Activated CD4-positive, alpha-beta T cell treated with anti-CD3 and anti-CD28 coated beads for 36 hours (primary cell): ENCODE measurements at regions not wholly inside any gene's neighbourhood (a gene's known extent, or its start where the extent isn't known, plus 50 kb on each side); places are given as distances from the start of the nearest gene placed in this dataset.

Experiments used
- ATAC-seq: fragments of 200-7000 bp; cut with Tn5 transposase; one replicate; pipeline ENCODE4 v1.10.0; 2021; ENCODE audit warnings: mild to moderate bottlenecking, moderate library complexity
- CTCF ChIA-PET: fragments of 350-600 bp; sonication (Branson Sonifier 250); formaldehyde crosslinking; loops from one replicate; lab custom pipeline; 2021; ENCODE audit warnings: antibody characterized with exemption; lab: Charles Lee
- POLR2A ChIA-PET: fragments of 350-600 bp; sonication (Branson Sonifier 250); formaldehyde crosslinking; loops from one replicate; lab custom pipeline; 2021; ENCODE audit warnings: antibody characterized with exemption, inconsistent platforms; lab: Charles Lee
- DNase-seq: peaks from one replicate; pipeline ENCODE4 v3.0.0-alpha.2; 2020
- H3K27ac Mint-ChIP-seq: one replicate; pipeline ENCODE4 v1.8.0; 2021; ENCODE audit warnings: mixed read lengths
- H3K27me3 Mint-ChIP-seq: one replicate; pipeline ENCODE4 v1.8.0; 2021; ENCODE audit warnings: mixed read lengths
- H3K36me3 Mint-ChIP-seq: one replicate; pipeline ENCODE4 v1.8.0; 2021; ENCODE audit warnings: low read depth, mixed read lengths
- H3K4me1 Mint-ChIP-seq: one replicate; pipeline ENCODE4 v1.8.0; 2021; ENCODE audit warnings: mixed read lengths
- H3K4me3 Mint-ChIP-seq: one replicate; pipeline ENCODE4 v1.8.0; 2021; ENCODE audit warnings: mild to moderate bottlenecking, moderate library complexity, mixed read lengths
- H3K9me3 Mint-ChIP-seq: one replicate; pipeline ENCODE4 v1.8.0; 2021; ENCODE audit warnings: low read depth, mixed read lengths
- intact Hi-C, 2 experiments: fragments of 100-400 bp; cut with DNase I in 1 of 2; cut with micrococcal nuclease in 1 of 2; formaldehyde crosslinking; loops; one replicate each; pipeline versions ENCODE4 v1.14.2 to v1.15.1; 2022 to 2024; cut with DNase I, micrococcal nuclease

GRCh38 chr11:129658526-129658867, 157.2 kb upstream of the TMEM45B start:
- CTCF ChIA-PET = interaction anchor here (0.7 to 1.2 kb wide), 2 partner anchors 16 to 19 kb away, joined by 3 read pairs; no protein-coding TSS in a partner anchor
- Mint-ChIP-seq H3K4me3 (no peak overlapping the region), H3K9me3 (peaks cover 23% of the 10 kb centered on the region), H3K4me1 (no peaks in the 10 kb centered on the region), H3K36me3 (peaks cover 9% of the 10 kb centered on the region), H3K27me3 (peaks cover 18% of the 10 kb centered on the region), H3K27ac (no peak overlapping the region)
- POLR2A ChIA-PET = no interaction called here
- no peak for DNase-seq
- intact Hi-C loops = no loop called here
- ATAC-seq = no peak

GRCh38 chr11:129680907-129681306, 134.7 kb upstream of the TMEM45B start:
- intact Hi-C loops = no loop called here
- Mint-ChIP-seq H3K9me3 (no peaks in the 10 kb centered on the region), H3K4me3 (no peak overlapping the region), H3K27ac (no peak overlapping the region), H3K27me3 (peaks cover 7% of the 10 kb centered on the region), H3K36me3 (no peaks in the 10 kb centered on the region), H3K4me1 (no peaks in the 10 kb centered on the region)
- POLR2A ChIA-PET = no interaction called here
- ATAC-seq = no peak
- DNase-seq = no peak
- CTCF ChIA-PET = interaction anchor here (0.7 to 2.9 kb wide), 2 partner anchors 14 to 499 kb away, joined by 3 to 12 read pairs; no protein-coding TSS in a partner anchor

GRCh38 chr11:129681344-129682114, 134.1 kb upstream of the TMEM45B start:
- Mint-ChIP-seq H3K9me3 (no peaks in the 10 kb centered on the region), H3K27me3 (peaks cover 5% of the 10 kb centered on the region), H3K4me3 (no peak overlapping the region), H3K36me3 (no peaks in the 10 kb centered on the region), H3K27ac (no peak overlapping the region), H3K4me1 (no peaks in the 10 kb centered on the region)
- ATAC-seq (no peak), DNase-seq (no peak)
- intact Hi-C loops = no loop called here
- CTCF ChIA-PET = interaction anchor here (0.6 to 2.9 kb wide), 4 partner anchors 14 to 796 kb away, joined by 3 to 12 read pairs (median 3); no protein-coding TSS in a partner anchor
- POLR2A ChIA-PET = no interaction called here

GRCh38 chr11:129686269-129686668, 129.4 kb upstream of the TMEM45B start:
- Mint-ChIP-seq H3K27ac (no peak overlapping the region), H3K27me3 (peaks cover 1% of the 10 kb centered on the region), H3K9me3 (no peaks in the 10 kb centered on the region), H3K4me3 (no peak overlapping the region), H3K36me3 (no peaks in the 10 kb centered on the region), H3K4me1 (no peaks in the 10 kb centered on the region)
- ChIA-PET POLR2A (no interaction called here), CTCF (interaction anchor here (1.2 kb wide), 1 partner anchor 11 kb away, joined by 4 read pairs; no protein-coding TSS in a partner anchor)
- DNase-seq = no peak
- ATAC-seq = no peak
- intact Hi-C loops = no loop called here

- ChIA-PET CTCF (interaction anchor here (0.5 kb wide), 1 partner anchor 91 kb away, joined by 3 read pairs; no protein-coding TSS in a partner anchor), POLR2A (no interaction called here)
- peaks cover 5% of the 10 kb centered on the region for H3K4me1 Mint-ChIP-seq
- intact Hi-C loops = no loop called here
- no peaks in the 10 kb centered on the region for H3K9me3 Mint-ChIP-seq
- no peaks in the 10 kb centered on the region for H3K36me3 Mint-ChIP-seq
- H3K27me3 Mint-ChIP-seq = peaks cover 6% of the 10 kb centered on the region
- no peak overlapping the region for H3K27ac Mint-ChIP-seq
- DNase-seq (no peak), ATAC-seq (no peak)
- no peak overlapping the region for H3K4me3 Mint-ChIP-seq
Observed at GRCh38 chr11:129691142-129691541, 124.5 kb upstream of the TMEM45B start.

GRCh38 chr11:129694538-129694937, 121.1 kb upstream of the TMEM45B start:
- Mint-ChIP-seq H3K4me3 (no peak overlapping the region), H3K36me3 (no peaks in the 10 kb centered on the region), H3K27me3 (peaks cover 6% of the 10 kb centered on the region), H3K27ac (no peak overlapping the region), H3K9me3 (no peaks in the 10 kb centered on the region), H3K4me1 (peaks cover 5% of the 10 kb centered on the region)
- DNase-seq (peak; percentile 46), ATAC-seq (no peak)
- ChIA-PET CTCF (interaction anchor here (0.6 to 2.3 kb wide), 9 partner anchors 14 to 960 kb away, joined by 3 to 14 read pairs (median 3); partner anchors contain the start of gene BARX2), POLR2A (interaction anchor here (0.8 kb wide), 1 partner anchor 49 kb away, joined by 3 read pairs; no protein-coding TSS in a partner anchor)
- intact Hi-C loops = no loop called here

- no peak overlapping the region for H3K27ac Mint-ChIP-seq
- no peak overlapping the region for H3K4me3 Mint-ChIP-seq
- peaks cover 6% of the 10 kb centered on the region for H3K27me3 Mint-ChIP-seq
- peaks cover 5% of the 10 kb centered on the region for H3K4me1 Mint-ChIP-seq
- intact Hi-C loops = loop anchor here (1.0 to 5.0 kb wide), 3 partner anchors 318 to 578 kb away; partner anchors contain the start of gene BARX2 (in 1 of the 2)
- ATAC-seq (no peak), DNase-seq (no peak)
- H3K9me3 Mint-ChIP-seq = no peaks in the 10 kb centered on the region
- CTCF ChIA-PET = interaction anchor here (0.6 to 2.3 kb wide), 22 partner anchors 8 to 959 kb away, joined by 3 to 14 read pairs (median 3); partner anchors contain the start of gene BARX2
- POLR2A ChIA-PET = no interaction called here
- H3K36me3 Mint-ChIP-seq = no peaks in the 10 kb centered on the region
Observed at GRCh38 chr11:129694966-129695365, 120.7 kb upstream of the TMEM45B start.

- Mint-ChIP-seq H3K36me3 (no peaks in the 10 kb centered on the region), H3K27ac (peak overlapping the region; percentile 63), H3K4me3 (peak overlapping the region; percentile 53), H3K27me3 (peaks cover 8% of the 10 kb centered on the region), H3K9me3 (no peaks in the 10 kb centered on the region), H3K4me1 (peaks cover 5% of the 10 kb centered on the region)
- DNase-seq = peak; percentile 83
- intact Hi-C loops = loop anchor here (1.0 to 5.0 kb wide), 5 partner anchors 55 to 578 kb away; partner anchors contain the start of gene BARX2 (in 1 of the 2)
- CTCF ChIA-PET = interaction anchor here (0.6 to 2.3 kb wide), 24 partner anchors 8 to 332 kb away, joined by 3 to 14 read pairs (median 3); no protein-coding TSS in a partner anchor
- POLR2A ChIA-PET = no interaction called here
- ATAC-seq = peak; percentile 86
Observed at GRCh38 chr11:129695571-129696308, 119.9 kb upstream of the TMEM45B start.

- H3K4me3 Mint-ChIP-seq = no peak overlapping the region
- intact Hi-C loops = loop anchor here (1.0 to 5.0 kb wide), 5 partner anchors 54 to 579 kb away; partner anchors contain the start of gene BARX2 (in 1 of the 2)
- no peak for ATAC-seq
- H3K9me3 Mint-ChIP-seq = no peaks in the 10 kb centered on the region
- CTCF ChIA-PET = interaction anchor here (0.6 to 2.3 kb wide), 17 partner anchors 8 to 333 kb away, joined by 3 to 14 read pairs (median 4); no protein-coding TSS in a partner anchor
- peaks cover 5% of the 10 kb centered on the region for H3K4me1 Mint-ChIP-seq
- POLR2A ChIA-PET = no interaction called here
- H3K27ac Mint-ChIP-seq = no peak overlapping the region
- DNase-seq = no peak
- H3K27me3 Mint-ChIP-seq = peaks cover 10% of the 10 kb centered on the region
- no peaks in the 10 kb centered on the region for H3K36me3 Mint-ChIP-seq
Observed at GRCh38 chr11:129696309-129696989, 119.2 kb upstream of the TMEM45B start.

GRCh38 chr11:129698212-129698611, 117.4 kb upstream of the TMEM45B start:
- no peak overlapping the region for H3K4me3 Mint-ChIP-seq
- DNase-seq (no peak), ATAC-seq (no peak)
- intact Hi-C loops = loop anchor here (5.0 kb wide), 2 partner anchors 321 to 581 kb away; partner anchors contain the start of gene BARX2 (in 1 of the 2)
- CTCF ChIA-PET = interaction anchor here (0.7 to 0.9 kb wide), 2 partner anchors 52 to 580 kb away, joined by 3 to 5 read pairs; no protein-coding TSS in a partner anchor
- peaks cover 4% of the 10 kb centered on the region for H3K27me3 Mint-ChIP-seq
- POLR2A ChIA-PET = no interaction called here
- no peaks in the 10 kb centered on the region for H3K36me3 Mint-ChIP-seq
- H3K4me1 Mint-ChIP-seq = peaks cover 5% of the 10 kb centered on the region
- H3K9me3 Mint-ChIP-seq = no peaks in the 10 kb centered on the region
- no peak overlapping the region for H3K27ac Mint-ChIP-seq
